ENCODE measurements at regions not wholly inside any gene's neighbourhood (a gene's known extent, or its start where the extent isn't known, plus 50 kb on each side); places are given as distances from the start of the nearest gene placed in this dataset.

- Histone ChIP-seq H3K27me3 (ENCODE audit: control insufficient read depth, insufficient read depth, low read length) (no peaks in the 10 kb centered on the region), H3K4me3 (ENCODE audit: low read depth, low read length) (no peak overlapping the region), H3K9me3 (ENCODE audit: control insufficient read depth, insufficient read depth, low read length) (peaks cover 4% of the 10 kb centered on the region; the same call in 1 of the 2 replicates), H3K27ac (ENCODE audit: low read depth, low read length) (no peak overlapping the region)
- ChIA-PET POLR2A (no interaction called here), CTCF (no interaction called here)
- DNase-seq (ENCODE audit: low read depth, low spot score), result no peak
- TF ChIP-seq, protein P1, sequence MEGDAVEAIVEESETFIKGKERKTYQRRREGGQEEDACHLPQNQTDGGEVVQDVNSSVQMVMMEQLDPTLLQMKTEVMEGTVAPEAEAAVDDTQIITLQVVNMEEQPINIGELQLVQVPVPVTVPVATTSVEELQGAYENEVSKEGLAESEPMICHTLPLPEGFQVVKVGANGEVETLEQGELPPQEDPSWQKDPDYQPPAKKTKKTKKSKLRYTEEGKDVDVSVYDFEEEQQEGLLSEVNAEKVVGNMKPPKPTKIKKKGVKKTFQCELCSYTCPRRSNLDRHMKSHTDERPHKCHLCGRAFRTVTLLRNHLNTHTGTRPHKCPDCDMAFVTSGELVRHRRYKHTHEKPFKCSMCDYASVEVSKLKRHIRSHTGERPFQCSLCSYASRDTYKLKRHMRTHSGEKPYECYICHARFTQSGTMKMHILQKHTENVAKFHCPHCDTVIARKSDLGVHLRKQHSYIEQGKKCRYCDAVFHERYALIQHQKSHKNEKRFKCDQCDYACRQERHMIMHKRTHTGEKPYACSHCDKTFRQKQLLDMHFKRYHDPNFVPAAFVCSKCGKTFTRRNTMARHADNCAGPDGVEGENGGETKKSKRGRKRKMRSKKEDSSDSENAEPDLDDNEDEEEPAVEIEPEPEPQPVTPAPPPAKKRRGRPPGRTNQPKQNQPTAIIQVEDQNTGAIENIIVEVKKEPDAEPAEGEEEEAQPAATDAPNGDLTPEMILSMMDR (IDR thresholded peaks at IDR 0.05; ENCODE audit: low read depth, low read length), result no peak
Observed at GRCh38 chr2:122610948-122611609, 855.6 kb downstream of the TSN start.

DNA sequence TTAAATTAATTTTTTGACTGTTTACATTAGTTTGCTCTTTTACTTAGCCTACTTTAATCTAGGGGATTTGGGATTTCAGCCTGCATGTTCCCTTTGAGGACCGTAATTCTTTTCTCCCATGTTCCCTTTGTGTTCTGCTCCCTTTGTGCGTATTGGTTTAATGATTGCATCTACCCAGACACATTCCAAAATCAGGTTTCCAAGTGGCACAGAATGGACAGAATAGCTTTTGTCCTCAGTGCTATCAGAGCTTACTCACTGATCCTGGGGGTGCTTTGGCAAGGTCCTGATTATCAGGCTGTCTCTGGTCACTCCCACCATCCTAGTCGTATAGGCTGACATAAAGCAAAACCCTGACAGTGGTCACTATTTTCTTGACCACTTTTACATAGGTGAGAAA, 867.5 kb downstream of the TSN start:
- ChIA-PET CTCF (no interaction called here), POLR2A (no interaction called here)
- no peaks in the 10 kb centered on the region for H3K27me3 ChIP-seq (ENCODE audit: control insufficient read depth, insufficient read depth, low read length)
- DNase-seq (ENCODE audit: low read depth, low spot score), result no peak
- H3K9me3 ChIP-seq (ENCODE audit: control insufficient read depth, insufficient read depth, low read length), result no peaks in the 10 kb centered on the region
- TF ChIP-seq, protein P1 (IDR thresholded peaks at IDR 0.05; ENCODE audit: low read depth, low read length), result no peak
- no peak overlapping the region for H3K4me3 ChIP-seq (ENCODE audit: low read depth, low read length)
- H3K27ac ChIP-seq (ENCODE audit: low read depth, low read length), result no peak overlapping the region

DNA sequence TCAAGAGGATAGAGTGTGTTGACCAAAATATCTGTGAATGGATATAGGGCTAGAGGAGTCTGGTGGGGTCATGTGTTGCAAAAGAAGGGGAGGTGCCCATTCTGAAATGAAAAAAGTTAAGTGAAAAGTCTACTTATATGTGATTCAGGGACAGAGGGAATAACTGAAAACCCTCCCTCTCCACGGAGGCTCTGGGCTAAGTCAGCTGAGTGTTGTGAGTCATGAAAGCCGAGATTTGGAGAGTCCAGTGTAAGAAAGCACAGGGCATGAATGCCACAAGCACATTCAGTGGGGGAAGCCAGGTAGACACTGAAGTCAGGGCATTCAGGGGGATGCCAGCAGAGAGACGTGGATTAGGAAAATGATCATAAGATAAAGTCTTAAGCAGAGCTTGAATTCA, 871.9 kb downstream of the TSN start:
- DNase-seq (ENCODE audit: low read depth, low spot score), result no peak
- H3K27me3 ChIP-seq (ENCODE audit: control insufficient read depth, insufficient read depth, low read length), result no peaks in the 10 kb centered on the region
- no peak overlapping the region for H3K27ac ChIP-seq (ENCODE audit: low read depth, low read length)
- no peaks in the 10 kb centered on the region for H3K9me3 ChIP-seq (ENCODE audit: control insufficient read depth, insufficient read depth, low read length)
- TF ChIP-seq, protein P1 (IDR thresholded peaks at IDR 0.05; ENCODE audit: low read depth, low read length), result no peak
- no peak overlapping the region for H3K4me3 ChIP-seq (ENCODE audit: low read depth, low read length)
- ChIA-PET CTCF (no interaction called here), POLR2A (no interaction called here)

DNA sequence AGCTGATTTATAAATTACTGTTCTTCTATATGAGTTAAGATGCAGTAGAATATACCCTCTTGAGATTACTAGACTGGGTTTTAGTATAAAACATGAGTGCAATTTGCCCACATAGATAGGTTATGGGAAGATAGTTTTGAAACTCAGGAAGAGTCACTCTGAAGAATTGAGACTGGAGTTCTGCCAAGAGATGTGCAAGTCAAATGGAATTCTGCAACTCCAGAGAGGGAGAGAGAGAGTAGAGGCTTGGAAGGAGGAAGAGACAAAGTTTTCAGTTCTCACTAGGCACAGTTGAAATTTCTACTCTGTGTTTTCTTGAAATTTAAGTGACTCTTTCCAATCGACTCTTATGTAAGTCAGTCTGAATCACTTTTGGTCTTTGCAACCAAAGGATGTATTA, 878.8 kb downstream of the TSN start:
- DNase-seq (ENCODE audit: low read depth, low spot score), result peak; percentile 18

GRCh38 chr2:122634920-122635319, 879.5 kb downstream of the TSN start:
- Histone ChIP-seq H3K27ac (ENCODE audit: low read depth, low read length) (no peak overlapping the region), H3K9me3 (ENCODE audit: control insufficient read depth, insufficient read depth, low read length) (peaks cover 3% of the 10 kb centered on the region; the same call in 1 of the 2 replicates), H3K27me3 (ENCODE audit: control insufficient read depth, insufficient read depth, low read length) (no peaks in the 10 kb centered on the region), H3K4me3 (ENCODE audit: low read depth, low read length) (no peak overlapping the region)
- POLR2A ChIA-PET, result no interaction called here
- CTCF ChIA-PET, result no interaction called here
- TF ChIP-seq, protein P1 (IDR thresholded peaks at IDR 0.05; ENCODE audit: low read depth, low read length), result no peak
- no peak for DNase-seq (ENCODE audit: low read depth, low spot score)

More for the DNA sequence above, 878.8 kb downstream of the TSN start:
- TF ChIP-seq, protein P1 (IDR thresholded peaks at IDR 0.05; ENCODE audit: low read depth, low read length), result no peak
- no peak overlapping the region for H3K27ac ChIP-seq (ENCODE audit: low read depth, low read length)
- peaks cover 3% of the 10 kb centered on the region; the same call in 1 of the 2 replicates for H3K9me3 ChIP-seq (ENCODE audit: control insufficient read depth, insufficient read depth, low read length)
- no peak overlapping the region for H3K4me3 ChIP-seq (ENCODE audit: low read depth, low read length)
- POLR2A ChIA-PET, result no interaction called here
- no peaks in the 10 kb centered on the region for H3K27me3 ChIP-seq (ENCODE audit: control insufficient read depth, insufficient read depth, low read length)
- CTCF ChIA-PET, result no interaction called here
